Neural crest cell (in vitro differentiated cells): ENCODE measurements at regions not wholly inside any gene's neighbourhood (a gene's known extent, or its start where the extent isn't known, plus 50 kb on each side); places are given as distances from the start of the nearest gene placed in this dataset.

ENCODE experiments used
- DNase-seq: peaks from one replicate; pipeline ENCODE4 v3.0.0; 2021; ENCODE audit warnings: low read depth, mixed read lengths, low spot score
- H3K27ac Mint-ChIP-seq: one replicate; pipeline ENCODE4 v1.8.0; 2021; ENCODE audit warnings: mild to moderate bottlenecking, mixed read lengths; ENCODE audit not compliant: unreplicated experiment
- H3K27me3 Mint-ChIP-seq: 2 replicates; pipeline ENCODE4 v1.8.0; 2021; ENCODE audit warnings: low read depth, mild to moderate bottlenecking, mixed read lengths
- H3K36me3 Mint-ChIP-seq: 2 replicates; pipeline ENCODE4 v1.8.0; 2021; ENCODE audit warnings: low read depth, mild to moderate bottlenecking, mixed read lengths
- H3K4me1 Mint-ChIP-seq: 2 replicates; pipeline ENCODE4 v1.8.0; 2021; ENCODE audit warnings: mixed read lengths
- H3K4me3 Mint-ChIP-seq: one replicate; pipeline ENCODE4 v1.8.0; 2021; ENCODE audit warnings: mild to moderate bottlenecking, mixed read lengths
- H3K9me3 Mint-ChIP-seq: 2 replicates; pipeline ENCODE4 v1.8.0; 2021; ENCODE audit warnings: mixed read lengths
- TF ChIP-seq, protein P1 (sequence below): fragments of 200-600 bp; sonication (generic); conservative IDR thresholded peaks from 2 replicates; pipeline ENCODE4 v1.5.0; 2021; ENCODE audit warnings: antibody characterized with exemption, mild to moderate bottlenecking

DNA sequence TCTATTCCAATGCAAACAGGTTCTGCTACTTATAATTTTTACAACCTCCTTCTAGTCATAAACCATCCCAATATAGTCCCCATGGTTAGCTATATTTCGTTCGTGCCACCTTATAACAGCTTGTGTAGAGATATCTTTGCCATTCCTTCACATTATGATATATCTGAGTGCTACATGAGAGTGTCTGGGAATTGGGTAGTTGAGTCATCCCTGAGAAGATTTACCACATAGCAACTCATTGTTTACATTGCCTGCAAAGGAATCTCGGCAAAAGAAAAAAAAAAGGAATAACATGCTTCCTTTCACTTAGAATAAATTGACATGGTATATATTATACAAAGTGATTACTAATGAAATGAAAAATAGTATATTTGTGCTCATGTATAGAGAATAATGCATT, 86.0 kb upstream of the VGLL3 start:
- Mint-ChIP-seq H3K4me3 (no peak overlapping the region), H3K27ac (no peak overlapping the region), H3K9me3 (no peaks in the 10 kb centered on the region), H3K27me3 (no peaks in the 10 kb centered on the region), H3K36me3 (no peaks in the 10 kb centered on the region), H3K4me1 (no peaks in the 10 kb centered on the region)
- DNase-seq = no peak
- TF ChIP-seq, protein P1, sequence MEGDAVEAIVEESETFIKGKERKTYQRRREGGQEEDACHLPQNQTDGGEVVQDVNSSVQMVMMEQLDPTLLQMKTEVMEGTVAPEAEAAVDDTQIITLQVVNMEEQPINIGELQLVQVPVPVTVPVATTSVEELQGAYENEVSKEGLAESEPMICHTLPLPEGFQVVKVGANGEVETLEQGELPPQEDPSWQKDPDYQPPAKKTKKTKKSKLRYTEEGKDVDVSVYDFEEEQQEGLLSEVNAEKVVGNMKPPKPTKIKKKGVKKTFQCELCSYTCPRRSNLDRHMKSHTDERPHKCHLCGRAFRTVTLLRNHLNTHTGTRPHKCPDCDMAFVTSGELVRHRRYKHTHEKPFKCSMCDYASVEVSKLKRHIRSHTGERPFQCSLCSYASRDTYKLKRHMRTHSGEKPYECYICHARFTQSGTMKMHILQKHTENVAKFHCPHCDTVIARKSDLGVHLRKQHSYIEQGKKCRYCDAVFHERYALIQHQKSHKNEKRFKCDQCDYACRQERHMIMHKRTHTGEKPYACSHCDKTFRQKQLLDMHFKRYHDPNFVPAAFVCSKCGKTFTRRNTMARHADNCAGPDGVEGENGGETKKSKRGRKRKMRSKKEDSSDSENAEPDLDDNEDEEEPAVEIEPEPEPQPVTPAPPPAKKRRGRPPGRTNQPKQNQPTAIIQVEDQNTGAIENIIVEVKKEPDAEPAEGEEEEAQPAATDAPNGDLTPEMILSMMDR = no peak

GRCh38 chr3:87073496-87074145, 82.7 kb upstream of the VGLL3 start:
- Mint-ChIP-seq H3K4me3 (no peak overlapping the region), H3K36me3 (no peaks in the 10 kb centered on the region), H3K4me1 (no peaks in the 10 kb centered on the region), H3K27me3 (no peaks in the 10 kb centered on the region), H3K9me3 (no peaks in the 10 kb centered on the region), H3K27ac (no peak overlapping the region)
- DNase-seq = no peak
- TF ChIP-seq, protein P1 = no peak

DNA sequence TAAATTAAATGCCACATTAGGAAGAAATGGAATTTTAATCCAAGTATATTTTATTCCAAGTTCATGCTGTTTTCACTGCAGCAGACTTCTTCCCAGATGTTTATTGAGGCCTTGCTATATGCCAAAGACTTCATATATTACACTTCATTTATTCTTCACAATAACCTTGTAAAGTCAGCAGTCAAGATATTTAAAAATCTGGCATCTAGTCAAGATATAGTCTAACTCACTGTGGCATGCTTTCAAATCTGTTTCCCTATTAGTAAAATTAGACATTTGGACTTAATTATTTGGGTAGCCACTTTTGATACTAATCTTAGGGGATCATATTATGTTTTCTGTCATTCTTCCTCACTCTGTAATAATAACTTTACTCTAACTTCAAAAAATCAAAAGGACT, 81.5 kb upstream of the VGLL3 start:
- H3K4me3 Mint-ChIP-seq = no peak overlapping the region
- TF ChIP-seq, protein P1 = no peak

DNA sequence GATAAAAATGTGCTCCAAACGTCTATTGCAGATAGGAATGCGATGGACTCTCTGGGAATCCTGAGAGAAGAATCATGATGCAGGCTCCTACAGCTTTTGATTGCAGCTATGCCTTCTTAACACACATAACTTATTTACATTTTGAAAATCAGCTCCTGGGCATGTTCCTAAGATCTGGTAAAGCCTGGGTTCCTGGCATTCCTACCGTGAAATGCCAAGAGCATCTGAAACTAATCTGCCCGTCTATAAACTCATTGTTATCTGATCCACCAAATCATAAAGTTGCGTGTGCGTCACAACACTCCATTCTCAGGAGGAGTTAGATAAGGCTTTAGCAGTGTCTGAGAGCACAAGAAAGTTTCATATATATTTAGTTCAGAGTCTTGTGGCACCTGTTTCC, 79.0 kb upstream of the VGLL3 start:
- TF ChIP-seq, protein P1 = no peak
- H3K4me3 Mint-ChIP-seq = no peak overlapping the region
- no peaks in the 10 kb centered on the region for H3K27me3 Mint-ChIP-seq
- no peaks in the 10 kb centered on the region for H3K4me1 Mint-ChIP-seq
- DNase-seq = no peak
- no peaks in the 10 kb centered on the region for H3K36me3 Mint-ChIP-seq
- H3K9me3 Mint-ChIP-seq = no peaks in the 10 kb centered on the region
- H3K27ac Mint-ChIP-seq = no peak overlapping the region

More for the DNA sequence above, 81.5 kb upstream of the VGLL3 start:
- Mint-ChIP-seq H3K36me3 (no peaks in the 10 kb centered on the region), H3K9me3 (no peaks in the 10 kb centered on the region), H3K27ac (no peak overlapping the region), H3K27me3 (no peaks in the 10 kb centered on the region), H3K4me1 (no peaks in the 10 kb centered on the region)
- DNase-seq = no peak

- Mint-ChIP-seq H3K4me1 (no peaks in the 10 kb centered on the region), H3K27ac (no peak overlapping the region), H3K36me3 (no peaks in the 10 kb centered on the region), H3K4me3 (no peak overlapping the region), H3K27me3 (no peaks in the 10 kb centered on the region), H3K9me3 (no peaks in the 10 kb centered on the region)
- DNase-seq = no peak
- TF ChIP-seq, protein P1 = no peak
These were observed 78.1 kb upstream of the VGLL3 start for GRCh38 chr3:87069021-87069420.

DNA sequence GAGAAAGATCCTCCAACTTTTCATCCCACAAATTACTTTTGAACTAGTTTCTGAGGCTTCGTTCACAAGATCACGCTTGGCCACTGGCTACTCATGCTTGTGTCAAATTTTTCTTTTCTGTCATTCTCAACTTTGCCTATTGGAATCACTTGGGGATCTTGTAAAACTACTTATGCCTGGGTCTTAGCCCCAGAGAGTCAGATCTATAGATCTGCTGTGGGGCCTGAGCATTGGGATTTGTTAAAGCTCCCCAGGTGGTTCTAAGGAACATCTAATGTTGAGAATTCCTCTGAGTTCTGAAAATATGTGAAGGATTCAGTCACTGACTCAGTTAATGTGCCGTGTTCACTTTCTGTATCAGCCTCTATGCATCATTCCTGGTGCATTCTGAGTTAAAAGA, 71.7 kb upstream of the VGLL3 start:
- H3K4me3 Mint-ChIP-seq = no peak overlapping the region
- no peak for DNase-seq
- TF ChIP-seq, protein P1 = no peak

More for the DNA sequence above, 71.7 kb upstream of the VGLL3 start:
- H3K36me3 Mint-ChIP-seq = no peaks in the 10 kb centered on the region
- peaks cover 4% of the 10 kb centered on the region for H3K9me3 Mint-ChIP-seq
- H3K27ac Mint-ChIP-seq = no peak overlapping the region
- H3K4me1 Mint-ChIP-seq = no peaks in the 10 kb centered on the region
- no peaks in the 10 kb centered on the region for H3K27me3 Mint-ChIP-seq
